Cardiac muscle cell (in vitro differentiated cells and primary cell): ENCODE measurements at regions not wholly inside any gene's neighbourhood (a gene's known extent, or its start where the extent isn't known, plus 50 kb on each side); places are given as distances from the start of the nearest gene placed in this dataset.

Experiments used
- DNase-seq, 2 donors: peaks; one replicate each; pipeline versions ENCODE4 v3.0.0 to v3.0.0-alpha.2; 2010 to 2017; ENCODE audit warnings: low read depth in 1 of 2, low spot score in 1 of 2
- H3K27ac ChIP-seq: fragments of 200-600 bp; sonication (generic); 2 replicates; pipeline ENCODE4 v1.5.1; 2016
- H3K27me3 ChIP-seq: fragments of 200-600 bp; sonication (generic); 2 replicates; pipeline ENCODE4 v1.6.0; 2016; ENCODE audit warnings: control low read depth
- H3K36me3 ChIP-seq: fragments of 200-600 bp; sonication (generic); 2 replicates; pipeline ENCODE4 v1.5.1; 2016; ENCODE audit warnings: control low read depth
- H3K4me1 ChIP-seq: fragments of 200-600 bp; sonication (generic); 2 replicates; pipeline ENCODE4 v1.8.1; 2017; ENCODE audit warnings: low read depth, mild to moderate bottlenecking, mixed run types
- H3K4me3 ChIP-seq: fragments of 200-600 bp; sonication (generic); 2 replicates; pipeline ENCODE4 v1.5.1; 2016; ENCODE audit warnings: mild to moderate bottlenecking
- H3K9me3 ChIP-seq: fragments of 200-600 bp; sonication (generic); 2 replicates; pipeline ENCODE4 v1.5.1; 2017; ENCODE audit warnings: low read depth, mild to moderate bottlenecking, control low read depth
- TF ChIP-seq, protein P1 (sequence below): IDR thresholded peaks from 2 replicates; pipeline ENCODE4 v1.5.1; 2012; ENCODE audit warnings: low read depth, mild to moderate bottlenecking, low read length

DNA sequence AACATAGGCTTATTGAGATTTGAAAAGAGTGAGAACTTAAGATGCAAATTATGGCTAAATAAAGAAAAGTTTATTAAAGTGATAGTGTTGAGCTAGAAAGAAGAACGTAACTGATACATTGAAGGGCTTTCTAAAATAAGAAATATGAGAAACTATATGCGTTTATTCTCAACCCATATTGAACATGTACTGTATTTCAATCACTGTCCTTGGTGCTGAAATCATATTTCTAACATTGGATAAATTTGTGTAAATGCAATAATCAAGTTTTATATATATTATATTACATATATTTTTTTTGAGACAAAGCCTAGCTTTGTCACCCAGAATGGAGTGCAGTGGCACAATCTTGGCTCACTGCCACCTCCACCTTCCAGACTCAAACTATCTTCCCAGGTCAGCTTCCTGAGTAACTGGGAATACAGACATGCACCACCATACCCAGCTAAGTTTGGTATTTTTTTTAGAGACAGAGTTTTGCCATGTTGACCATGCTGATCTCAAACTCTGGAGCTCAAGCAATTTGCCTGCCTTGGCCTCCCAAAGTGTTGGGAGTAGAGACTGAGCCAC lies 1065.8 kb downstream of the REEP3 start:
- TF ChIP-seq, protein P1, sequence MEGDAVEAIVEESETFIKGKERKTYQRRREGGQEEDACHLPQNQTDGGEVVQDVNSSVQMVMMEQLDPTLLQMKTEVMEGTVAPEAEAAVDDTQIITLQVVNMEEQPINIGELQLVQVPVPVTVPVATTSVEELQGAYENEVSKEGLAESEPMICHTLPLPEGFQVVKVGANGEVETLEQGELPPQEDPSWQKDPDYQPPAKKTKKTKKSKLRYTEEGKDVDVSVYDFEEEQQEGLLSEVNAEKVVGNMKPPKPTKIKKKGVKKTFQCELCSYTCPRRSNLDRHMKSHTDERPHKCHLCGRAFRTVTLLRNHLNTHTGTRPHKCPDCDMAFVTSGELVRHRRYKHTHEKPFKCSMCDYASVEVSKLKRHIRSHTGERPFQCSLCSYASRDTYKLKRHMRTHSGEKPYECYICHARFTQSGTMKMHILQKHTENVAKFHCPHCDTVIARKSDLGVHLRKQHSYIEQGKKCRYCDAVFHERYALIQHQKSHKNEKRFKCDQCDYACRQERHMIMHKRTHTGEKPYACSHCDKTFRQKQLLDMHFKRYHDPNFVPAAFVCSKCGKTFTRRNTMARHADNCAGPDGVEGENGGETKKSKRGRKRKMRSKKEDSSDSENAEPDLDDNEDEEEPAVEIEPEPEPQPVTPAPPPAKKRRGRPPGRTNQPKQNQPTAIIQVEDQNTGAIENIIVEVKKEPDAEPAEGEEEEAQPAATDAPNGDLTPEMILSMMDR, result no peak
- Histone ChIP-seq H3K4me1 (no peaks in the 10 kb centered on the region), H3K36me3 (no peaks in the 10 kb centered on the region), H3K27me3 (no peaks in the 10 kb centered on the region), H3K4me3 (no peak overlapping the region), H3K27ac (no peak overlapping the region), H3K9me3 (no peaks in the 10 kb centered on the region)
- peak in 1 of 2 donors; percentile 34 for DNase-seq

- H3K27me3 ChIP-seq, result no peaks in the 10 kb centered on the region
- no peak overlapping the region for H3K4me3 ChIP-seq
- no peak for DNase-seq
- no peaks in the 10 kb centered on the region for H3K36me3 ChIP-seq
- no peak overlapping the region for H3K27ac ChIP-seq
- TF ChIP-seq, protein P1, result no peak
- no peaks in the 10 kb centered on the region for H3K9me3 ChIP-seq
- H3K4me1 ChIP-seq, result no peaks in the 10 kb centered on the region
Measured at GRCh38 chr10:64594072-64594471, 1072.9 kb downstream of the REEP3 start.

GRCh38 chr10:64598600-64598999 lies 1077.4 kb downstream of the REEP3 start:
- H3K4me1 ChIP-seq, result no peaks in the 10 kb centered on the region
- H3K27ac ChIP-seq, result no peak overlapping the region
- H3K9me3 ChIP-seq, result no peaks in the 10 kb centered on the region
- H3K4me3 ChIP-seq, result no peak overlapping the region
- TF ChIP-seq, protein P1, result no peak
- no peaks in the 10 kb centered on the region for H3K36me3 ChIP-seq
- DNase-seq, result no peak
- no peaks in the 10 kb centered on the region for H3K27me3 ChIP-seq

GRCh38 chr10:64601298-64601697 lies 1080.1 kb downstream of the REEP3 start:
- H3K4me1 ChIP-seq, result no peaks in the 10 kb centered on the region
- TF ChIP-seq, protein P1, result no peak

DNA sequence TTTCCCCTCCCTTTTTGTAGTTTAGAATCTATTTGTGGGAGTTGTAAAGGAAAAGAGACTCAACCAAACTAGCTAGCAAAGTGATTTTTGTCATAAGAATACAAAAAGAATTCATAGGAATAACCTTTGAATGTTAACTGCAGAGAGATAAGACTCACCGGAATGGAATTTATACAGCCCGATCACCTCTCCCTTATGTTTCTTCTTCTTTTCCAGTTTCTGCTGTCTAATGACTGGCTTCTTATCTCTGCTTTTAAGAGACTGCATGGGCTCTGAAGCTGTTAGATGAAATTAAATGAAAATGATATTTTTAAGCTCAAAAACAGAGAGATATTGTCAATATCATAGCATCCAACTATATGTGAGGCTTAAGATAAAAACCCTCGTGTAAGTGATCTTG lies 1095.9 kb downstream of the REEP3 start:
- Histone ChIP-seq H3K27me3 (no peaks in the 10 kb centered on the region), H3K9me3 (no peaks in the 10 kb centered on the region), H3K36me3 (no peaks in the 10 kb centered on the region), H3K4me1 (peaks cover 4% of the 10 kb centered on the region), H3K27ac (no peak overlapping the region), H3K4me3 (no peak overlapping the region)
- no peak for DNase-seq
- TF ChIP-seq, protein P1, result no peak

More at GRCh38 chr10:64601298-64601697, 1080.1 kb downstream of the REEP3 start:
- no peaks in the 10 kb centered on the region for H3K36me3 ChIP-seq
- no peaks in the 10 kb centered on the region for H3K27me3 ChIP-seq
- no peak for DNase-seq
- H3K27ac ChIP-seq, result no peak overlapping the region
- no peak overlapping the region for H3K4me3 ChIP-seq
- H3K9me3 ChIP-seq, result no peaks in the 10 kb centered on the region
